WTC11 (cell line): ENCODE measurements at regions not wholly inside any gene's neighbourhood (a gene's known extent, or its start where the extent isn't known, plus 50 kb on each side); places are given as distances from the start of the nearest gene placed in this dataset.

Source experiments
- ATAC-seq: fragments of 200-7000 bp; cut with Tn5 transposase; 2 replicates; pipeline ENCODE4 v1.10.0; 2021; ENCODE audit warnings: mild to moderate bottlenecking, moderate library complexity
- CTCF ChIA-PET: fragments of 300-600 bp; sonication (Branson Sonifier 250); formaldehyde crosslinking; loops from one replicate; lab custom pipeline; 2021; ENCODE audit warnings: antibody characterized with exemption; lab: Charles Lee
- POLR2A ChIA-PET: fragments of 350-600 bp; sonication (Branson Sonifier 250); formaldehyde crosslinking; loops from one replicate; lab custom pipeline; 2021; ENCODE audit warnings: antibody characterized with exemption; lab: Charles Lee
- DNase-seq: peaks from one replicate; pipeline ENCODE4 v3.0.0; 2021; ENCODE audit warnings: low spot score
- H3K27ac Mint-ChIP-seq: 2 replicates; pipeline ENCODE4 v1.8.0; 2021; ENCODE audit warnings: mixed read lengths
- H3K27me3 Mint-ChIP-seq: 2 replicates; pipeline ENCODE4 v1.8.0; 2021; ENCODE audit warnings: low read depth, mild to moderate bottlenecking, moderate library complexity, mixed read lengths
- H3K36me3 Mint-ChIP-seq: 2 replicates; pipeline ENCODE4 v1.8.0; 2021; ENCODE audit warnings: mixed read lengths
- H3K4me1 Mint-ChIP-seq: 2 replicates; pipeline ENCODE4 v1.8.0; 2022; ENCODE audit warnings: mixed read lengths
- H3K4me3 Mint-ChIP-seq: 2 replicates; pipeline ENCODE4 v1.8.0; 2021; ENCODE audit warnings: mild to moderate bottlenecking, moderate library complexity, mixed read lengths
- H3K9me3 Mint-ChIP-seq: 2 replicates; pipeline ENCODE4 v1.8.0; 2021; ENCODE audit warnings: mixed read lengths
- AFF4 ChIP-seq: sonication (generic); formaldehyde crosslinking; IDR thresholded peaks from 2 replicates; pipeline ENCODE4 v1.8.1; 2023; ENCODE audit warnings: mild to moderate bottlenecking, missing genetic modification reagents, borderline replicate concordance
- ATF1 ChIP-seq: sonication (generic); formaldehyde crosslinking; IDR thresholded peaks from 2 replicates; pipeline ENCODE4 v1.8.1; 2023; ENCODE audit warnings: mild to moderate bottlenecking, moderate library complexity, missing genetic modification reagents
- CDX4 ChIP-seq: fragments of 250-450 bp; sonication (Bioruptor Pico); IDR thresholded peaks from 2 replicates; pipeline ENCODE4 v1.9.0; 2021; ENCODE audit warnings: moderate library complexity, mild to moderate bottlenecking, inconsistent platforms, borderline replicate concordance
- CREB1 ChIP-seq: sonication (generic); formaldehyde crosslinking; IDR thresholded peaks from 2 replicates; pipeline ENCODE4 v1.8.0; 2023; ENCODE audit warnings: mild to moderate bottlenecking, missing genetic modification reagents
- ELF4 ChIP-seq: sonication (generic); formaldehyde crosslinking; IDR thresholded peaks from 2 replicates; pipeline ENCODE4 v1.8.1; 2022; ENCODE audit warnings: low read depth, mild to moderate bottlenecking, moderate library complexity, missing genetic modification reagents
- FOXK1 ChIP-seq: sonication (generic); formaldehyde crosslinking; IDR thresholded peaks from 2 replicates; pipeline ENCODE4 v1.8.0; 2022; ENCODE audit warnings: mild to moderate bottlenecking, moderate library complexity, missing genetic modification reagents
- GTF2I ChIP-seq: fragments of 250-450 bp; sonication (Bioruptor Pico); conservative IDR thresholded peaks from 2 replicates; pipeline ENCODE4 v1.4.0; 2021; ENCODE audit warnings: mild to moderate bottlenecking
- KAT7 ChIP-seq: sonication (generic); formaldehyde crosslinking; IDR thresholded peaks from 2 replicates; pipeline ENCODE4 v1.8.1; 2023; ENCODE audit warnings: missing genetic modification reagents, mild to moderate bottlenecking, borderline replicate concordance
- NFATC4 ChIP-seq: fragments of 250-450 bp; sonication (Bioruptor Pico); IDR thresholded peaks from 2 replicates; pipeline ENCODE4 v1.9.0; 2021; ENCODE audit warnings: mild to moderate bottlenecking
- SOX15 ChIP-seq: fragments of 250-450 bp; sonication (Bioruptor Pico); IDR thresholded peaks from 2 replicates; pipeline ENCODE4 v1.9.0; 2021; ENCODE audit warnings: mild to moderate bottlenecking
- TEAD4 ChIP-seq: sonication (generic); formaldehyde crosslinking; IDR thresholded peaks from 2 replicates; pipeline ENCODE4 v1.8.0; 2022; ENCODE audit warnings: mild to moderate bottlenecking, missing genetic modification reagents
- TP53 ChIP-seq: sonication (generic); formaldehyde crosslinking; IDR thresholded peaks from 2 replicates; pipeline ENCODE4 v1.8.1; 2023; ENCODE audit warnings: mild to moderate bottlenecking, missing genetic modification reagents
- USF2 ChIP-seq: sonication (generic); formaldehyde crosslinking; IDR thresholded peaks from 2 replicates; pipeline ENCODE4 v1.8.1; 2023; ENCODE audit warnings: mild to moderate bottlenecking, missing genetic modification reagents, moderate library complexity
- ZNF263 ChIP-seq: sonication (generic); formaldehyde crosslinking; IDR thresholded peaks from 2 replicates; pipeline ENCODE4 v1.8.1; 2022; ENCODE audit warnings: low read depth, mild to moderate bottlenecking, moderate library complexity, missing genetic modification reagents
- ZNF317 ChIP-seq: sonication (generic); formaldehyde crosslinking; IDR thresholded peaks from 2 replicates; pipeline ENCODE4 v1.8.1; 2023; ENCODE audit warnings: low read depth, mild to moderate bottlenecking, moderate library complexity, missing genetic modification reagents, borderline replicate concordance
- TF ChIP-seq, protein P1 (sequence below): sonication (generic); formaldehyde crosslinking; conservative IDR thresholded peaks from 2 replicates; pipeline ENCODE4 v1.8.1; 2023; ENCODE audit warnings: mild to moderate bottlenecking, low read depth, missing genetic modification reagents, moderate library complexity

- no peak for TF ChIP-seq ATF1
- no peak for TF ChIP-seq SOX15 (CRISPR knock-in tag)
- TF ChIP-seq ZNF317 (CRISPR knock-in tag) = no peak
- TF ChIP-seq TEAD4 (CRISPR knock-in tag) = no peak
- TF ChIP-seq, protein P1, sequence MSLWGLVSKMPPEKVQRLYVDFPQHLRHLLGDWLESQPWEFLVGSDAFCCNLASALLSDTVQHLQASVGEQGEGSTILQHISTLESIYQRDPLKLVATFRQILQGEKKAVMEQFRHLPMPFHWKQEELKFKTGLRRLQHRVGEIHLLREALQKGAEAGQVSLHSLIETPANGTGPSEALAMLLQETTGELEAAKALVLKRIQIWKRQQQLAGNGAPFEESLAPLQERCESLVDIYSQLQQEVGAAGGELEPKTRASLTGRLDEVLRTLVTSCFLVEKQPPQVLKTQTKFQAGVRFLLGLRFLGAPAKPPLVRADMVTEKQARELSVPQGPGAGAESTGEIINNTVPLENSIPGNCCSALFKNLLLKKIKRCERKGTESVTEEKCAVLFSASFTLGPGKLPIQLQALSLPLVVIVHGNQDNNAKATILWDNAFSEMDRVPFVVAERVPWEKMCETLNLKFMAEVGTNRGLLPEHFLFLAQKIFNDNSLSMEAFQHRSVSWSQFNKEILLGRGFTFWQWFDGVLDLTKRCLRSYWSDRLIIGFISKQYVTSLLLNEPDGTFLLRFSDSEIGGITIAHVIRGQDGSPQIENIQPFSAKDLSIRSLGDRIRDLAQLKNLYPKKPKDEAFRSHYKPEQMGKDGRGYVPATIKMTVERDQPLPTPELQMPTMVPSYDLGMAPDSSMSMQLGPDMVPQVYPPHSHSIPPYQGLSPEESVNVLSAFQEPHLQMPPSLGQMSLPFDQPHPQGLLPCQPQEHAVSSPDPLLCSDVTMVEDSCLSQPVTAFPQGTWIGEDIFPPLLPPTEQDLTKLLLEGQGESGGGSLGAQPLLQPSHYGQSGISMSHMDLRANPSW = no peak
Observed at GRCh38 chr9:79885093-79885857, 313.5 kb downstream of the TLE4 start (continued).

DNA sequence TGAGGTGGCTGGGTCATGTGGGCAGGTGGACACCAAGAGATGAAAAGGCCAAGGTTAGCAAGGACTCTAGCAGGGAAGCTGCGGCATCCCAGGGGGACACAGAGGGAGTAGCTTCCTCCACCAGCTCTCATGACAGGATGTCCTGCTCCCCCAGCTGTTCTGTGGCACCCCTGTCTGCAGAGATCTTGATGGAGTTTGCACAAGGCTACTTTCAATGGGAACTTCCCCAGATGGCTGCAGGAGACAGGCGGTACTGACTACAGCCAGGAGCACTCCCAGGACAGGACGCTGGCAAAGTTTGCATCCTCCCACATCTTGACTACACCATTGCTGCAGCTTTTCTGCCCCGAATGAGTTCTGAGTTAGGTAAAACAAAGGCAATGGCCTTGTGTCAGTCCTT is 312.8 kb downstream of the TLE4 start:
- Mint-ChIP-seq H3K27ac (no peak overlapping the region), H3K36me3 (no peaks in the 10 kb centered on the region), H3K4me1 (no peaks in the 10 kb centered on the region), H3K9me3 (no peaks in the 10 kb centered on the region), H3K27me3 (no peaks in the 10 kb centered on the region), H3K4me3 (no peak overlapping the region)
- TF ChIP-seq CDX4 (CRISPR knock-in tag) (no peak), NFATC4 (no peak), ELF4 (no peak), TP53 (CRISPR knock-in tag) (no peak), KAT7 (no peak), USF2 (CRISPR knock-in tag) (no peak)
- POLR2A ChIA-PET = no interaction called here
- no peak for ATAC-seq
- CTCF ChIA-PET = no interaction called here
- no peak for DNase-seq

- ATAC-seq (no peak), DNase-seq (no peak)
- peaks cover 4% of the 10 kb centered on the region; the same call in 1 of the 2 replicates for H3K4me1 Mint-ChIP-seq
- CTCF ChIA-PET = no interaction called here
- no peak overlapping the region for H3K27ac Mint-ChIP-seq
- no peaks in the 10 kb centered on the region for H3K9me3 Mint-ChIP-seq
- H3K4me3 Mint-ChIP-seq = no peak overlapping the region
- no peaks in the 10 kb centered on the region for H3K27me3 Mint-ChIP-seq
- H3K36me3 Mint-ChIP-seq = no peaks in the 10 kb centered on the region
- no peak for TF ChIP-seq FOXK1 (CRISPR knock-in tag)
- no peak for TF ChIP-seq CREB1
- TF ChIP-seq ZNF263 (CRISPR knock-in tag) = no peak
- no peak for TF ChIP-seq AFF4 (CRISPR knock-in tag)
- TF ChIP-seq GTF2I (CRISPR knock-in tag) = no peak
- TF ChIP-seq ZNF317 (CRISPR knock-in tag) = no peak
- TF ChIP-seq, all 79 proteins: peak for 0
- POLR2A ChIA-PET = no interaction called here
Observed at GRCh38 chr9:79883073-79883645, 311.4 kb downstream of the TLE4 start.
